A549 (cell line): ENCODE measurements at regions not wholly inside any gene's neighbourhood (a gene's known extent, or its start where the extent isn't known, plus 50 kb on each side); places are given as distances from the start of the nearest gene placed in this dataset.
A peak's percentile ranks its signal among the peaks of the same experiment; 100 is the strongest.

Source experiments
- ATAC-seq, 2 experiments: fragments of 200-7000 bp in 1 of 2; fragments of >200 bp in 1 of 2; cut with Nextera tagmentation in 1 of 2; cut with Tn5 transposase in 1 of 2; 3 replicates each; pipeline versions ENCODE4 v1.8.0 to v1.9.1; 2018 to 2020; ENCODE audit warnings: mild to moderate bottlenecking in 1 of 2, moderate library complexity in 1 of 2
- CTCF ChIA-PET: fragments of 300-600 bp; sonication (Branson Sonifier 250); formaldehyde crosslinking; extraction: SDS; loops from one replicate; lab custom pipeline; 2021; ENCODE audit warnings: antibody characterized with exemption, inconsistent platforms; lab: Yijun Ruan, JAX
- POLR2A ChIA-PET: fragments of 350-600 bp; formaldehyde crosslinking; extraction: SDS; loops from one replicate; lab custom pipeline; 2021; ENCODE audit warnings: antibody characterized with exemption, inconsistent platforms; lab: Yijun Ruan, JAX
- DNase-seq, 2 experiments: peaks; one replicate each; pipeline versions ENCODE4 v3.0.0 to v3.0.0-alpha.2; 2011 to 2016; ENCODE audit warnings: low read depth in 1 of 2, low spot score in 1 of 2
- FAIRE-seq: peaks from 2 replicates; lab custom pipeline; 2011; peaks lifted over from hg19 to GRCh38; lab: Jason Lieb, UNC
- H3K27ac ChIP-seq, 2 experiments: fragments of >200 bp; sonication (Bioruptor Twin); formaldehyde crosslinking; 3 replicates each; pipeline ENCODE4 v1.5.1; 2016 to 2017
- H3K4me1 ChIP-seq: fragments of >200 bp; sonication (Bioruptor Twin); formaldehyde crosslinking; 3 replicates; pipeline ENCODE4 v1.6.1; 2016
- H3K4me2 ChIP-seq: fragments of >200 bp; sonication (Bioruptor Twin); formaldehyde crosslinking; 3 replicates; pipeline ENCODE4 v1.6.1; 2016
- H3K4me3 ChIP-seq: fragments of >200 bp; sonication (Bioruptor Twin); formaldehyde crosslinking; 3 replicates; pipeline ENCODE4 v1.5.1; 2016
- H3K9me3 ChIP-seq: fragments of >200 bp; sonication (Bioruptor Twin); formaldehyde crosslinking; 3 replicates; pipeline ENCODE4 v1.6.1; 2016
- BCL3 ChIP-seq: fragments of >200 bp; sonication (Bioruptor Twin); formaldehyde crosslinking; IDR thresholded peaks from 3 replicates; pipeline ENCODE4 v1.6.1; 2016
- CBX8 ChIP-seq: fragments of 200-600 bp; sonication (generic); IDR thresholded peaks from 2 replicates; pipeline ENCODE4 v1.6.1; 2016
- E2F6 ChIP-seq: IDR thresholded peaks from 2 replicates; pipeline ENCODE4 v1.6.1; 2012; ENCODE audit warnings: low read depth, borderline replicate concordance
- EHMT2 ChIP-seq: fragments of 200-600 bp; sonication (generic); IDR thresholded peaks from 2 replicates; pipeline ENCODE4 v1.6.1; 2016; ENCODE audit warnings: antibody characterized with exemption, low read depth, mild to moderate bottlenecking, moderate library complexity
- FOSB ChIP-seq: fragments of 250-450 bp; sonication (Bioruptor Pico); IDR thresholded peaks from 2 replicates; pipeline ENCODE4 v1.5.0; 2020; ENCODE audit warnings: mild to moderate bottlenecking, moderate library complexity
- FOXS1 ChIP-seq: fragments of 250-450 bp; sonication (Bioruptor Pico); IDR thresholded peaks from 2 replicates; pipeline ENCODE4 v1.5.0; 2020; ENCODE audit warnings: mild to moderate bottlenecking, moderate library complexity
- GATA3 ChIP-seq: IDR thresholded peaks from 2 replicates; pipeline ENCODE4 v1.6.1; 2012; ENCODE audit warnings: borderline replicate concordance
- HOXB5 ChIP-seq: fragments of 250-450 bp; sonication (Bioruptor Pico); IDR thresholded peaks from 2 replicates; pipeline ENCODE4 v1.5.0; 2020; ENCODE audit warnings: mild to moderate bottlenecking, moderate library complexity
- NFE2L2 ChIP-seq: fragments of 150-350 bp; conservative IDR thresholded peaks from 2 replicates; pipeline ENCODE4 v1.6.1; 2014; ENCODE audit warnings: low read length
- PBX3 ChIP-seq: IDR thresholded peaks from 2 replicates; pipeline ENCODE4 v1.6.1; 2012
- POLR2A ChIP-seq: IDR thresholded peaks from 2 replicates; pipeline ENCODE4 v1.6.1; 2012; ENCODE audit warnings: mild to moderate bottlenecking, low read length
- POLR2AphosphoS2 ChIP-seq: conservative IDR thresholded peaks from 2 replicates; pipeline ENCODE4 v1.6.1; 2012; ENCODE audit warnings: low read length, improper control_type of control experiment, inconsistent platforms
- RCOR1 ChIP-seq: fragments of 150-350 bp; IDR thresholded peaks from 2 replicates; pipeline ENCODE4 v1.6.1; 2014; ENCODE audit warnings: antibody characterized with exemption, low read length, low read depth
- RFX5 ChIP-seq: fragments of 450-650 bp; IDR thresholded peaks from 2 replicates; pipeline ENCODE4 v1.7.1; 2014; ENCODE audit warnings: antibody characterized with exemption, mild to moderate bottlenecking, moderate library complexity
- USF2 ChIP-seq: fragments of 450-650 bp; IDR thresholded peaks from 2 replicates; pipeline ENCODE4 v1.6.1; 2014; ENCODE audit warnings: antibody characterized with exemption
- ZC3H11A ChIP-seq: fragments of 450-650 bp; IDR thresholded peaks from 2 replicates; pipeline ENCODE4 v1.6.1; 2014; ENCODE audit warnings: antibody characterized with exemption, mild to moderate bottlenecking
- WGBS: methylation state at CpG from one replicate; pipeline ENCODE4 v1.1.6; 2017; ENCODE audit errors: missing lambda C conversion rate; 5-methylcytosine and 5-hydroxymethylcytosine counted together
- TF ChIP-seq, protein P1 (sequence below): IDR thresholded peaks from 2 replicates; pipeline ENCODE4 v1.6.1; 2012

DNA sequence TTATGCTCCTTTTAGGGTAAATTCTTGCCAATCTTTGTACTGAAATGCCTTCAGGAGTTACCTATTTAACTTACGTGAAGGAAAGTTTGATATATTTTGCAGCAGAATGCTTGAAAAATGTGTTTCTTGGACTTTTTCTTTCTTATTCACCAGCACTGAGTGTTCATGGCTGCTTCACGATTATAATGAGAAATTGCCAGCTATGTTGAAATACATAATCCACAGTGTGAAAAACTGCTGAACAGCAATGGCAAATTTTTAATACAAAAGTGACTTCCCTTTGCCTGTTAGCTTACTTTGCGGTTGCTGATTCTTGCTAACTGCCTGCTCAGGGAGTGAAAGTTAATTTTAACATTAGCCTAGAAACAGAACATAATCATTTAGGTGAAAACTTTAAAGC lies 153.8 kb upstream of the SLC4A4 start:
- no peak for ATAC-seq
- H3K27ac ChIP-seq, result no peak overlapping the region
- ChIA-PET POLR2A (no interaction called here), CTCF (interaction anchor here (0.8 to 2.5 kb wide), 6 partner anchors 11 to 525 kb away, joined by 3 to 9 read pairs (median 4); no protein-coding TSS in a partner anchor)
- peaks cover 9% of the 10 kb centered on the region; the same call in 1 of the 3 replicates for H3K4me1 ChIP-seq
- TF ChIP-seq FOSB (CRISPR knock-in tag) (no peak), ZC3H11A (no peak), EHMT2 (no peak), E2F6 (no peak), RFX5 (no peak), RCOR1 (no peak), GATA3 (no peak), USF2 (no peak), HOXB5 (CRISPR knock-in tag) (no peak), CBX8 (no peak), POLR2AphosphoS2 (no peak), BCL3 (no peak)
- TF ChIP-seq, protein P1, sequence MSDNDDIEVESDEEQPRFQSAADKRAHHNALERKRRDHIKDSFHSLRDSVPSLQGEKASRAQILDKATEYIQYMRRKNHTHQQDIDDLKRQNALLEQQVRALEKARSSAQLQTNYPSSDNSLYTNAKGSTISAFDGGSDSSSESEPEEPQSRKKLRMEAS, result no peak
- H3K4me2 ChIP-seq, result no peak overlapping the region
- DNase-seq, result no peak
- H3K9me3 ChIP-seq, result no peaks in the 10 kb centered on the region
- no peak overlapping the region for H3K4me3 ChIP-seq
- WGBS, result 72% methylated on average over 3 of the region's 3 CpGs
- FAIRE-seq, result no peak

GRCh38 chr4:71186257-71186565 lies 152.6 kb upstream of the SLC4A4 start:
- FAIRE-seq (no peak), DNase-seq (no peak), ATAC-seq (no peak)
- Histone ChIP-seq H3K4me1 (peaks cover 9% of the 10 kb centered on the region; the same call in 1 of the 3 replicates), H3K9me3 (no peaks in the 10 kb centered on the region), H3K4me3 (peak overlapping the region; percentile 89), H3K27ac (peak overlapping the region; percentile 79 to 91; a peak in 4 of 6 replicates), H3K4me2 (peak overlapping the region; percentile 89)
- ChIA-PET CTCF (no interaction called here), POLR2A (no interaction called here)
- TF ChIP-seq PBX3, result no peak
- no peak for TF ChIP-seq RFX5
- no peak for TF ChIP-seq POLR2A
- TF ChIP-seq ZC3H11A, result no peak
- 1% methylated on average over 6 of the region's 11 CpGs for WGBS

GRCh38 chr4:71186566-71187403 lies 152.0 kb upstream of the SLC4A4 start:
- peak overlapping the region; percentile 89 for H3K4me2 ChIP-seq
- FAIRE-seq (no peak), ATAC-seq (peak; percentile 73 to 81), DNase-seq (peak; percentile 29 to 33)
- H3K27ac ChIP-seq, result peak overlapping the region; percentile 79 to 91
- CTCF ChIA-PET, result interaction anchor here (0.9 to 1.9 kb wide), 3 partner anchors 215 to 535 kb away, joined by 3 to 6 read pairs (median 3); no protein-coding TSS in a partner anchor
- peak overlapping the region; percentile 89 for H3K4me3 ChIP-seq
- no peaks in the 10 kb centered on the region for H3K9me3 ChIP-seq
- H3K4me1 ChIP-seq, result peaks cover 9% of the 10 kb centered on the region; the same call in 1 of the 3 replicates
- WGBS, result 0% methylated on average over 13 of the region's 105 CpGs
- POLR2A ChIA-PET, result no interaction called here
- TF ChIP-seq BCL3 (0 out of 3 replicates have a peak, but pooled peaks have one; percentile 33), NFE2L2 (no peak), FOXS1 (no peak), POLR2A (peak; percentile 26; the same call in 1 of the 2 replicates)
